Mucosa of stomach (tissue), 1 donor: ENCODE measurements at regions not wholly inside any gene's neighbourhood (a gene's known extent, or its start where the extent isn't known, plus 50 kb on each side); places are given as distances from the start of the nearest gene placed in this dataset.
"Not testable (repeated sequence)": the region's sequence is repeated elsewhere in the genome, so short reads cannot be mapped to it uniquely, and the experiment has no call there.

Experiments used
- H3K27me3 ChIP-seq: one replicate; pipeline ENCODE4 v1.7.0; 2013; ENCODE audit warnings: mild to moderate bottlenecking, low read length; ENCODE audit not compliant: control insufficient read depth, insufficient read depth
- H3K36me3 ChIP-seq: one replicate; pipeline ENCODE4 v1.7.0; 2013; ENCODE audit warnings: low read length; ENCODE audit not compliant: control insufficient read depth, insufficient read depth
- H3K4me1 ChIP-seq: one replicate; pipeline ENCODE4 v1.7.0; 2013; ENCODE audit warnings: mild to moderate bottlenecking, low read length; ENCODE audit not compliant: control insufficient read depth, insufficient read depth
- H3K4me3 ChIP-seq: one replicate; pipeline ENCODE4 v1.7.0; 2013; ENCODE audit warnings: low read length
- H3K9ac ChIP-seq: one replicate; pipeline ENCODE4 v1.7.0; 2013; ENCODE audit warnings: mild to moderate bottlenecking, low read length, moderate library complexity
- H3K9me3 ChIP-seq: one replicate; pipeline ENCODE4 v1.7.0; 2013; ENCODE audit warnings: mild to moderate bottlenecking, low read length, moderate library complexity; ENCODE audit not compliant: control insufficient read depth
- donor health status: Pancreatic carcinoma.

- H3K4me1 ChIP-seq = peaks cover 26% of the 10 kb centered on the region
- H3K36me3 ChIP-seq = no peaks in the 10 kb centered on the region
- H3K9ac ChIP-seq = no peak overlapping the region
- no peak overlapping the region for H3K4me3 ChIP-seq
- no peaks in the 10 kb centered on the region for H3K27me3 ChIP-seq
- no peaks in the 10 kb centered on the region for H3K9me3 ChIP-seq
Observed at GRCh38 chr2:105487142-105488069, 88.6 kb upstream of the FHL2 start.

- no peak overlapping the region for H3K4me3 ChIP-seq
- H3K9me3 ChIP-seq = no peaks in the 10 kb centered on the region
- H3K36me3 ChIP-seq = no peaks in the 10 kb centered on the region
- H3K9ac ChIP-seq = no peak overlapping the region
- H3K4me1 ChIP-seq = peaks cover 26% of the 10 kb centered on the region
- H3K27me3 ChIP-seq = no peaks in the 10 kb centered on the region
Observed at GRCh38 chr2:105486762-105487141, 87.9 kb upstream of the FHL2 start.

- Histone ChIP-seq H3K9ac (no peak overlapping the region), H3K9me3 (no peaks in the 10 kb centered on the region), H3K4me3 (no peak overlapping the region), H3K36me3 (no peaks in the 10 kb centered on the region), H3K4me1 (no peaks in the 10 kb centered on the region), H3K27me3 (no peaks in the 10 kb centered on the region)
Observed at GRCh38 chr2:105478670-105479069, 79.8 kb upstream of the FHL2 start.

GRCh38 chr2:105477050-105477620, 78.3 kb upstream of the FHL2 start:
- not testable (repeated sequence) for H3K27me3 ChIP-seq, H3K4me3 ChIP-seq, H3K4me1 ChIP-seq, H3K9me3 ChIP-seq, H3K36me3 ChIP-seq, H3K9ac ChIP-seq

- Histone ChIP-seq H3K36me3 (no peaks in the 10 kb centered on the region), H3K27me3 (no peaks in the 10 kb centered on the region), H3K4me1 (peaks cover 10% of the 10 kb centered on the region), H3K9me3 (no peaks in the 10 kb centered on the region), H3K9ac (no peak overlapping the region), H3K4me3 (no peak overlapping the region)
Observed at GRCh38 chr2:105473011-105473410, 74.2 kb upstream of the FHL2 start.

GRCh38 chr2:105470979-105471378, 72.1 kb upstream of the FHL2 start:
- Histone ChIP-seq H3K4me3 (no peak overlapping the region), H3K4me1 (peaks cover 18% of the 10 kb centered on the region), H3K9ac (no peak overlapping the region), H3K27me3 (no peaks in the 10 kb centered on the region), H3K9me3 (no peaks in the 10 kb centered on the region), H3K36me3 (no peaks in the 10 kb centered on the region)

- Histone ChIP-seq H3K36me3 (no peaks in the 10 kb centered on the region), H3K4me1 (peaks cover 18% of the 10 kb centered on the region), H3K9me3 (no peaks in the 10 kb centered on the region), H3K27me3 (no peaks in the 10 kb centered on the region), H3K9ac (no peak overlapping the region), H3K4me3 (no peak overlapping the region)
Observed at GRCh38 chr2:105469781-105470180, 70.9 kb upstream of the FHL2 start.

GRCh38 chr2:105468582-105469042, 69.8 kb upstream of the FHL2 start:
- Histone ChIP-seq H3K4me3 (no peak overlapping the region), H3K9ac (peak overlapping the region; percentile 11), H3K4me1 (peaks cover 18% of the 10 kb centered on the region), H3K9me3 (no peaks in the 10 kb centered on the region), H3K36me3 (no peaks in the 10 kb centered on the region), H3K27me3 (no peaks in the 10 kb centered on the region)

- H3K4me3 ChIP-seq = no peak overlapping the region
- H3K27me3 ChIP-seq = no peaks in the 10 kb centered on the region
- H3K4me1 ChIP-seq = peaks cover 23% of the 10 kb centered on the region
- no peaks in the 10 kb centered on the region for H3K36me3 ChIP-seq
- H3K9me3 ChIP-seq = no peaks in the 10 kb centered on the region
- no peak overlapping the region for H3K9ac ChIP-seq
Observed at GRCh38 chr2:105464325-105464724, 65.5 kb upstream of the FHL2 start.

GRCh38 chr2:105460048-105460732, 61.3 kb upstream of the FHL2 start:
- Histone ChIP-seq H3K36me3 (no peaks in the 10 kb centered on the region), H3K4me1 (peaks cover 15% of the 10 kb centered on the region), H3K9ac (no peak overlapping the region), H3K9me3 (no peaks in the 10 kb centered on the region), H3K4me3 (no peak overlapping the region), H3K27me3 (no peaks in the 10 kb centered on the region)

- peaks cover 23% of the 10 kb centered on the region for H3K4me1 ChIP-seq
- no peak overlapping the region for H3K4me3 ChIP-seq
- H3K9me3 ChIP-seq = no peaks in the 10 kb centered on the region
- no peak overlapping the region for H3K9ac ChIP-seq
- H3K36me3 ChIP-seq = no peaks in the 10 kb centered on the region
- H3K27me3 ChIP-seq = no peaks in the 10 kb centered on the region
Observed at GRCh38 chr2:105458076-105458475, 59.2 kb upstream of the FHL2 start.

GRCh38 chr2:105455488-105456003, 56.7 kb upstream of the FHL2 start:
- Histone ChIP-seq H3K27me3 (no peaks in the 10 kb centered on the region), H3K9ac (peak overlapping the region; percentile 3), H3K9me3 (no peaks in the 10 kb centered on the region), H3K36me3 (no peaks in the 10 kb centered on the region), H3K4me1 (peaks cover 34% of the 10 kb centered on the region), H3K4me3 (no peak overlapping the region)
